Caco-2 (cell line): ENCODE measurements at regions not wholly inside any gene's neighbourhood (a gene's known extent, or its start where the extent isn't known, plus 50 kb on each side); places are given as distances from the start of the nearest gene placed in this dataset.

Experiments
- BruUV-seq: library from RNA; stranded (reverse); fragments of 400-500 nt; replicated peaks from 2 replicates; lab custom pipeline; 2021; lab: Mats Ljungman, UMichigan
- CTCF ChIA-PET: fragments of 300-600 bp; sonication (Branson Sonifier 250); formaldehyde crosslinking; loops from one replicate; lab custom pipeline; 2022; ENCODE audit warnings: antibody characterized with exemption; lab: Charles Lee
- POLR2A ChIA-PET: fragments of 300-600 bp; sonication (Branson Sonifier 250); formaldehyde crosslinking; loops from one replicate; lab custom pipeline; 2022; ENCODE audit warnings: antibody characterized with exemption; lab: Charles Lee
- DNase-seq, 2 experiments: peaks; one replicate each; pipeline versions ENCODE4 v3.0.0 to v3.0.0-alpha.2; 2020 to 2022
- H3K27me3 ChIP-seq: replicated peaks from 2 replicates; pipeline ENCODE4 v1.6.0; 2011; ENCODE audit warnings: low read length; ENCODE audit not compliant: control insufficient read depth, insufficient read depth
- H3K36me3 ChIP-seq: 2 replicates; pipeline ENCODE4 v1.5.1; 2011; ENCODE audit warnings: low read length; ENCODE audit not compliant: control insufficient read depth, insufficient read depth
- H3K4me1 ChIP-seq: fragments of 250-450 bp; sonication (Bioruptor Pico); 2 replicates; pipeline ENCODE4 v1.5.1; 2020; ENCODE audit warnings: mild to moderate bottlenecking
- H3K4me3 ChIP-seq: 2 replicates; pipeline ENCODE4 v1.5.1; 2011; ENCODE audit warnings: low read depth, mild to moderate bottlenecking, control low read depth, low read length
- H3K9me3 ChIP-seq: fragments of 250-450 bp; sonication (Bioruptor Pico); 2 replicates; pipeline ENCODE4 v1.5.1; 2020; ENCODE audit warnings: mild to moderate bottlenecking, moderate library complexity
- H3K27ac Mint-ChIP-seq: one replicate; pipeline ENCODE4 v1.8.0; 2022; ENCODE audit warnings: mixed read lengths; ENCODE audit not compliant: unreplicated experiment
- H3K27me3 Mint-ChIP-seq: one replicate; pipeline ENCODE4 v1.8.0; 2022; ENCODE audit warnings: mixed read lengths; ENCODE audit not compliant: insufficient read depth, unreplicated experiment
- H3K36me3 Mint-ChIP-seq: one replicate; pipeline ENCODE4 v1.8.0; 2022; ENCODE audit warnings: mild to moderate bottlenecking, mixed read lengths; ENCODE audit not compliant: insufficient read depth, unreplicated experiment
- H3K4me1 Mint-ChIP-seq: one replicate; pipeline ENCODE4 v1.8.0; 2022; ENCODE audit warnings: low read depth, mixed read lengths; ENCODE audit not compliant: unreplicated experiment
- H3K4me3 Mint-ChIP-seq: one replicate; pipeline ENCODE4 v1.8.0; 2022; ENCODE audit warnings: mild to moderate bottlenecking, moderate library complexity, mixed read lengths; ENCODE audit not compliant: unreplicated experiment
- H3K9me3 Mint-ChIP-seq: one replicate; pipeline ENCODE4 v1.8.0; 2022; ENCODE audit warnings: mixed read lengths; ENCODE audit not compliant: unreplicated experiment
- CTCF ChIP-seq, 2 experiments: fragments of 200-600 bp in 1 of 2; IDR thresholded peaks; 1 replicate in 1 of 2; 2 replicates in 1 of 2; pipeline versions ENCODE4 v1.5.1 to v1.8.0; 2011 to 2022; ENCODE audit warnings: antibody characterized with exemption in 1 of 2, control low read depth in 1 of 2, inconsistent platforms in 1 of 2, low read depth in 1 of 2, low read length in 1 of 2, mild to moderate bottlenecking in 1 of 2, moderate library complexity in 1 of 2; ENCODE audit not compliant: insufficient read depth in 1 of 2, severe bottlenecking in 1 of 2, unreplicated experiment in 1 of 2
- intact Hi-C: fragments of 100-400 bp; cut with micrococcal nuclease; formaldehyde crosslinking; loops from one replicate; pipeline ENCODE4 v1.10.0; 2022; ENCODE audit not compliant: unreplicated experiment

- Mint-ChIP-seq H3K4me3 (no peak overlapping the region), H3K9me3 (peaks cover 10% of the 10 kb centered on the region), H3K36me3 (no peaks in the 10 kb centered on the region), H3K27ac (no peak overlapping the region), H3K4me1 (no peaks in the 10 kb centered on the region), H3K27me3 (peaks cover 3% of the 10 kb centered on the region)
- Histone ChIP-seq H3K4me1 (no peaks in the 10 kb centered on the region), H3K4me3 (no peak overlapping the region), H3K27me3 (no peaks in the 10 kb centered on the region), H3K9me3 (no peaks in the 10 kb centered on the region; the same call in 1 of the 2 replicates), H3K36me3 (no peaks in the 10 kb centered on the region)
- intact Hi-C loops = no loop called here
- no peak for TF ChIP-seq CTCF (IDR thresholded peaks at IDR 0.05; ENCODE audit: insufficient read depth in 1 of 2, low read depth in 1 of 2, low read length in 1 of 2, severe bottlenecking in 1 of 2, unreplicated experiment in 1 of 2)
- no TSS peak for BruUV-seq
- CTCF ChIA-PET = no interaction called here
- POLR2A ChIA-PET = no interaction called here
- DNase-seq = no peak
These were observed 290.6 kb upstream of the GOLIM4 start for GRCh38 chr3:168386301-168386700.

- Mint-ChIP-seq H3K36me3 (no peaks in the 10 kb centered on the region), H3K4me3 (no peak overlapping the region), H3K9me3 (peaks cover 10% of the 10 kb centered on the region), H3K4me1 (no peaks in the 10 kb centered on the region), H3K27ac (no peak overlapping the region), H3K27me3 (peaks cover 6% of the 10 kb centered on the region)
- intact Hi-C loops = no loop called here
- no peak for TF ChIP-seq CTCF (IDR thresholded peaks at IDR 0.05; ENCODE audit: insufficient read depth in 1 of 2, low read depth in 1 of 2, low read length in 1 of 2, severe bottlenecking in 1 of 2, unreplicated experiment in 1 of 2)
- ChIA-PET POLR2A (no interaction called here), CTCF (no interaction called here)
- no peaks in the 10 kb centered on the region for H3K36me3 ChIP-seq
- no peak overlapping the region for H3K4me3 ChIP-seq
- H3K4me1 ChIP-seq = no peaks in the 10 kb centered on the region
- no peak for DNase-seq
- BruUV-seq = no TSS peak
- H3K9me3 ChIP-seq = no peaks in the 10 kb centered on the region; the same call in 1 of the 2 replicates
- H3K27me3 ChIP-seq = no peaks in the 10 kb centered on the region
These were observed 289.3 kb upstream of the GOLIM4 start for GRCh38 chr3:168384990-168385389.

- no TSS peak for BruUV-seq
These were observed 287.8 kb upstream of the GOLIM4 start for GRCh38 chr3:168383573-168383972.

More at GRCh38 chr3:168383573-168383972, 287.8 kb upstream of the GOLIM4 start:
- ChIA-PET POLR2A (no interaction called here), CTCF (no interaction called here)
- intact Hi-C loops = no loop called here
- Histone ChIP-seq H3K36me3 (no peaks in the 10 kb centered on the region), H3K4me3 (no peak overlapping the region), H3K4me1 (no peaks in the 10 kb centered on the region), H3K9me3 (no peaks in the 10 kb centered on the region), H3K27me3 (no peaks in the 10 kb centered on the region)
- no peaks in the 10 kb centered on the region for H3K4me1 Mint-ChIP-seq
- no peak for TF ChIP-seq CTCF (IDR thresholded peaks at IDR 0.05; ENCODE audit: insufficient read depth in 1 of 2, low read depth in 1 of 2, low read length in 1 of 2, severe bottlenecking in 1 of 2, unreplicated experiment in 1 of 2)
- DNase-seq = no peak
- H3K27ac Mint-ChIP-seq = no peak overlapping the region
- no peak overlapping the region for H3K4me3 Mint-ChIP-seq
- H3K36me3 Mint-ChIP-seq = no peaks in the 10 kb centered on the region
- H3K9me3 Mint-ChIP-seq = peaks cover 10% of the 10 kb centered on the region
- H3K27me3 Mint-ChIP-seq = peaks cover 8% of the 10 kb centered on the region
